Astrocyte of the spinal cord (primary cell): ENCODE measurements at regions not wholly inside any gene's neighbourhood (a gene's known extent, or its start where the extent isn't known, plus 50 kb on each side); places are given as distances from the start of the nearest gene placed in this dataset.
"Not testable (repeated sequence)": the region's sequence is repeated elsewhere in the genome, so short reads cannot be mapped to it uniquely, and the experiment has no call there.

Experiments
- DNase-seq: peaks from one replicate; pipeline ENCODE4 v3.0.0; 2011; ENCODE audit warnings: low read depth, low spot score
- H3K4me3 ChIP-seq: 2 replicates; pipeline ENCODE4 v1.5.1; 2011; ENCODE audit warnings: low read depth, mild to moderate bottlenecking, low read length, moderate library complexity
- CTCF ChIP-seq: IDR thresholded peaks from 2 replicates; pipeline ENCODE4 v1.5.1; 2012; ENCODE audit warnings: low read depth, mild to moderate bottlenecking, low read length, inconsistent platforms
- in situ Hi-C: cut with HindIII; loops from 2 replicates; pipeline ENCODE4 v1.10.0; 2017; ENCODE audit warnings: low sequenced_read_pairs

DNA sequence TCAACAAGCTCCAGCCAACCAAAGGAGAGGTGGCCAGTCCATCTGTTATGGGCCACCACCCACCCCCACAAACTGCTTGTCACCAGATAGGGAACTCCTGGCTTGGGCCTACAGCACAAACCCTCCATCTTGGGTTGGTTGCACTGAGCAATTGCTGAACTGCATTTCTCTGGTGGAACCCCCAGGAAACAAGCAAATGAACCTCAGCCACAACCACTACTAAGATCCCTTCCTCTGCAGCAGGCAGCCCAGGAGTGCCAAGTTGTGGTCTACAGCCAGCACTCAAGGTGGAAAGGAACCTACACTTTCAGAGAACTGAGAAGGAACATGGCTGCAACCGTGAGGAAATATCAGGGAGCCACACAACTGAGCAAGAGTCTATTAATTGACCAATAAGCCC lies 171.6 kb downstream of the TMEM200A start:
- no peak for DNase-seq
- H3K4me3 ChIP-seq = no peak overlapping the region
- in situ Hi-C loops = no loop called here
- no peak for TF ChIP-seq CTCF

DNA sequence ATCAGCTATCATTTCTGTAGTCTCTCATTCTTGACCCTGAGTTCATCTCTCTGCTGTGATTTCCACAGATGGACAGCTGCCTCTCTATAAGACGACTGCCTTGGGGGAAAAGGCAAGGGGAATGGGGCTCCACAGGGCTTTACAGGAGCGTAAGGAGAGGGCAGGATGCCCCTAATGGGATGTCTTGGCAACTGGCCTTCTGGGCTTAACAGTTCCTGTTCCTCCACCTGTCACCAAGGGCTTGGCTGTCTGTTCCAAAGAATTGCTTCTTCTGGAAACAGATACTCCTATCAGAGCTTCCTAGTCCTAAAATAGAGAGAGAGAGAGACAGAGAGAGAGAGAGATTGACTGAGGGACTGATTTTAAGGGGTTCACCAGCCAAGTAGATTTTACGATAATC lies 181.9 kb downstream of the TMEM200A start:
- no peak for DNase-seq
- TF ChIP-seq CTCF = no peak
- H3K4me3 ChIP-seq = no peak overlapping the region
- in situ Hi-C loops = no loop called here

- in situ Hi-C loops = no loop called here
- DNase-seq = no peak
- TF ChIP-seq CTCF = no peak
- H3K4me3 ChIP-seq = no peak overlapping the region
Observed at GRCh38 chr6:130557481-130558112, 191.8 kb downstream of the TMEM200A start.

DNA sequence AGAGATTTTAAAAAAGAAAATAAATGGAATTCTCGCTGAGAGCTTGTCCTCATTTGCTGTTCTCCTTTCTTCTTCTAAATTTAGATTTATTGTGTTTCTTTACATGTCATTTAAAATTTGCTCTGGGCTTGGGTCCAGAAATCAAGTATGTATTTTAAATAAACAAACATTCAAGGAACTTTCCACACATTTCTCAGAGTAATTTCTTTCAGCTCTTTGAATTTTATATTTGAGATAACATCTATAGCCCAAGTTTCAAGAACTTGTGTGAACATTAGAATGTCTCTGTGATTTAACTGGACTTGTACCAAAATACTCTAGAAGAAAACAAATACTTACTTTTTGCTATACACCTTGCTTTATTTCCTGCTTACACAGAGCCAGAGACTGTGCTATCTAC lies 192.3 kb downstream of the TMEM200A start:
- no peak for DNase-seq

GRCh38 chr6:130559166-130559565 lies 193.3 kb downstream of the TMEM200A start:
- no peak for TF ChIP-seq CTCF
- DNase-seq = peak; percentile 42
- H3K4me3 ChIP-seq = no peak overlapping the region
- in situ Hi-C loops = no loop called here

More for the DNA sequence above, 192.3 kb downstream of the TMEM200A start:
- TF ChIP-seq CTCF = no peak
- in situ Hi-C loops = no loop called here
- H3K4me3 ChIP-seq = no peak overlapping the region

- no peak for TF ChIP-seq CTCF
- in situ Hi-C loops = no loop called here
- DNase-seq = peak; percentile 54
- H3K4me3 ChIP-seq = no peak overlapping the region
Observed at GRCh38 chr6:130560231-130560630, 194.4 kb downstream of the TMEM200A start.

- DNase-seq, in situ Hi-C loops, H3K4me3 ChIP-seq: not testable (repeated sequence)
Observed at GRCh38 chr6:130561159-130561558, 195.3 kb downstream of the TMEM200A start.
